SK-N-SH (cell line): ENCODE measurements at regions not wholly inside any gene's neighbourhood (a gene's known extent, or its start where the extent isn't known, plus 50 kb on each side); places are given as distances from the start of the nearest gene placed in this dataset.

Experiments
- CTCF ChIA-PET: fragments of 300-600, 350-600 bp; formaldehyde crosslinking; extraction: SDS; loops from one replicate; lab custom pipeline; 2021; lab: Yijun Ruan, JAX
- POLR2A ChIA-PET: fragments of 350-600 bp; sonication (Branson Sonifier 250); formaldehyde crosslinking; extraction: SDS; loops from one replicate; lab custom pipeline; 2020; ENCODE audit warnings: antibody characterized with exemption, inconsistent platforms; lab: Yijun Ruan, JAX
- DNase-seq: peaks from one replicate; pipeline ENCODE4 v3.0.0; 2012
- H2AFZ ChIP-seq: fragments of 200-600 bp; sonication (generic); 2 replicates; pipeline ENCODE4 v1.8.1; 2016; ENCODE audit warnings: antibody characterized with exemption, mild to moderate bottlenecking, low read depth
- H3F3A ChIP-seq: fragments of 200-600 bp; sonication (generic); replicated peaks from 2 replicates; pipeline ENCODE3; 2016; ENCODE audit warnings: antibody characterized with exemption, mild to moderate bottlenecking; ENCODE audit not compliant: insufficient read depth
- H3K27ac ChIP-seq, 2 experiments: fragments of 200-500 bp in 1 of 2; fragments of 200-600 bp in 1 of 2; sonication (Bioruptor generic) in 1 of 2; sonication (generic), shearing (Covaris generic) in 1 of 2; 2 replicates each; pipeline versions ENCODE4 v1.5.1 to v1.6.1; 2014 to 2016; ENCODE audit warnings: low read depth in 2 of 2, inconsistent platforms in 1 of 2, low read length in 1 of 2, mild to moderate bottlenecking in 1 of 2, mixed read lengths in 1 of 2
- H3K27me3 ChIP-seq: fragments of 200-600 bp; sonication (generic), shearing (Covaris generic); 2 replicates; pipeline ENCODE4 v1.6.1; 2016; ENCODE audit warnings: mixed run types; ENCODE audit not compliant: insufficient read depth
- H3K36me3 ChIP-seq, 2 experiments: fragments of 200-500 bp in 1 of 2; fragments of 200-600 bp in 1 of 2; sonication (Bioruptor generic) in 1 of 2; sonication (generic) in 1 of 2; replicated peaks in 1 of 2; 2 replicates each; pipeline versions ENCODE3 to v1.5.1; 2014 to 2016; ENCODE audit warnings: low read length in 1 of 2, mild to moderate bottlenecking in 1 of 2; ENCODE audit not compliant: insufficient read depth in 2 of 2, control insufficient read depth in 1 of 2
- H3K4me1 ChIP-seq, 2 experiments: fragments of 200-500 bp in 1 of 2; fragments of 200-600 bp in 1 of 2; sonication (Bioruptor generic) in 1 of 2; sonication (generic), shearing (Covaris generic) in 1 of 2; 2 replicates each; pipeline versions ENCODE4 v1.5.1 to v1.6.1; 2014 to 2016; ENCODE audit warnings: low read depth in 1 of 2, low read length in 1 of 2, mixed run types in 1 of 2; ENCODE audit not compliant: insufficient read depth in 2 of 2, control insufficient read depth in 1 of 2
- H3K4me2 ChIP-seq: fragments of 200-600 bp; sonication (generic), shearing (Covaris generic); 2 replicates; pipeline ENCODE4 v1.6.1; 2017; ENCODE audit warnings: mixed run types
- H3K4me3 ChIP-seq, 2 experiments: fragments of 200-500 bp in 1 of 2; fragments of 200-600 bp in 1 of 2; sonication (Bioruptor generic) in 1 of 2; sonication (generic), shearing (Covaris generic) in 1 of 2; 2 replicates each; pipeline versions ENCODE4 v1.5.1 to v1.8.1; 2014 to 2016; ENCODE audit warnings: low read depth in 2 of 2, inconsistent platforms in 1 of 2, low read length in 1 of 2, mild to moderate bottlenecking in 1 of 2, mixed read lengths in 1 of 2, moderate library complexity in 1 of 2
- H3K79me2 ChIP-seq: fragments of 200-600 bp; sonication (generic); 2 replicates; pipeline ENCODE4 v1.8.1; 2017; ENCODE audit warnings: mild to moderate bottlenecking; ENCODE audit not compliant: insufficient read depth
- H3K9ac ChIP-seq: fragments of 200-600 bp; sonication (generic); 2 replicates; pipeline ENCODE4 v1.6.1; 2017; ENCODE audit warnings: mixed run types
- H3K9me2 ChIP-seq: fragments of 200-600 bp; sonication (generic); 2 replicates; pipeline ENCODE4 v1.6.1; 2017; ENCODE audit warnings: mixed run types
- H3K9me3 ChIP-seq: fragments of 200-600 bp; sonication (generic); 2 replicates; pipeline ENCODE4 v1.6.1; 2017; ENCODE audit warnings: mixed run types, mild to moderate bottlenecking, moderate library complexity
- H4K20me1 ChIP-seq: fragments of 200-600 bp; sonication (generic); 2 replicates; pipeline ENCODE4 v1.6.1; 2017; ENCODE audit warnings: mild to moderate bottlenecking, mixed run types; ENCODE audit not compliant: insufficient read depth
- EP300 ChIP-seq, 2 experiments: IDR thresholded peaks; 2 replicates each; pipeline versions ENCODE4 v1.4.0 to v1.6.1; 2012; ENCODE audit warnings: borderline replicate concordance in 1 of 2, low read depth in 1 of 2, low read length in 1 of 2
- FOSL2 ChIP-seq: IDR thresholded peaks from 2 replicates; pipeline ENCODE4 v1.4.0; 2012; ENCODE audit warnings: low read depth, mild to moderate bottlenecking, moderate library complexity, borderline replicate concordance
- GABPA ChIP-seq: IDR thresholded peaks from 2 replicates; pipeline ENCODE4 v1.4.0; 2012; ENCODE audit warnings: low read depth, mild to moderate bottlenecking
- JUND ChIP-seq: IDR thresholded peaks from 2 replicates; pipeline ENCODE4 v1.4.0; 2012
- MAX ChIP-seq: IDR thresholded peaks from 2 replicates; pipeline ENCODE4 v1.4.0; 2012; ENCODE audit warnings: low read depth
- MEF2A ChIP-seq: IDR thresholded peaks from 2 replicates; pipeline ENCODE4 v1.4.0; 2012; ENCODE audit warnings: low read depth, borderline replicate concordance
- NRF1 ChIP-seq: IDR thresholded peaks from 2 replicates; pipeline ENCODE4 v1.6.1; 2012; ENCODE audit warnings: low read depth, mild to moderate bottlenecking, low read length
- POLR2AphosphoS5 ChIP-seq: IDR thresholded peaks from 2 replicates; pipeline ENCODE4 v1.6.1; 2012; ENCODE audit warnings: low read depth, low read length
- RCOR1 ChIP-seq: fragments of 150-350 bp; IDR thresholded peaks from 2 replicates; pipeline ENCODE4 v1.6.1; 2017; ENCODE audit warnings: antibody characterized with exemption, low read length
- REST ChIP-seq: IDR thresholded peaks from 2 replicates; pipeline ENCODE4 v1.6.1; 2012; ENCODE audit warnings: mild to moderate bottlenecking, low read depth, low read length, moderate library complexity
- SIN3A ChIP-seq: IDR thresholded peaks from 2 replicates; pipeline ENCODE4 v1.6.1; 2012; ENCODE audit warnings: low read depth, mild to moderate bottlenecking, low read length, moderate library complexity, borderline replicate concordance
- TCF12 ChIP-seq: IDR thresholded peaks from 2 replicates; pipeline ENCODE4 v1.4.0; 2012
- YY1 ChIP-seq: IDR thresholded peaks from 2 replicates; pipeline ENCODE4 v1.4.0; 2012; ENCODE audit warnings: low read depth, mild to moderate bottlenecking
- WGBS: methylation state at CpG from one replicate; pipeline ENCODE4 v1.1.6; 2017; ENCODE audit warnings: low lambda C conversion rate; 5-methylcytosine and 5-hydroxymethylcytosine counted together

- WGBS: 28% methylated on average over 5 of the region's 5 CpGs
- H3K36me3 ChIP-seq: no peaks in the 10 kb centered on the region
- peaks cover 3% of the 10 kb centered on the region for H3F3A ChIP-seq
- H3K9ac ChIP-seq: no peak overlapping the region
- ChIA-PET POLR2A (no interaction called here), CTCF (no interaction called here)
- peaks cover 15% of the 10 kb centered on the region; the same call in 1 of the 2 replicates for H3K9me3 ChIP-seq
- H4K20me1 ChIP-seq: no peaks in the 10 kb centered on the region
- no peak overlapping the region for H3K4me3 ChIP-seq
- no peak overlapping the region for H3K4me2 ChIP-seq
- TF ChIP-seq POLR2AphosphoS5: no peak
- no peak for TF ChIP-seq MAX
- TF ChIP-seq MEF2A: no peak
- no peak for TF ChIP-seq EP300 (IDR thresholded peaks at IDR 0.05; ENCODE audit: borderline replicate concordance in 1 of 2, low read depth in 1 of 2, low read length in 1 of 2)
- TF ChIP-seq RCOR1: no peak
- TF ChIP-seq REST: no peak
- no peak for TF ChIP-seq SIN3A
- TF ChIP-seq NRF1: no peak
- TF ChIP-seq GABPA: no peak
- TF ChIP-seq YY1: no peak
- no peak overlapping the region for H2AFZ ChIP-seq
- no peaks in the 10 kb centered on the region for H3K9me2 ChIP-seq
- no peaks in the 10 kb centered on the region; a peak in 1 of 4 replicates for H3K4me1 ChIP-seq
- DNase-seq: no peak
- no peaks in the 10 kb centered on the region for H3K27me3 ChIP-seq
- no peaks in the 10 kb centered on the region for H3K79me2 ChIP-seq
- no peak overlapping the region for H3K27ac ChIP-seq
These were observed 706.2 kb upstream of the GJE1 start for GRCh38 chr6:141426400-141426980.

GRCh38 chr6:141421378-141421777 is 711.3 kb upstream of the GJE1 start:
- Histone ChIP-seq H3K9me3 (peaks cover 15% of the 10 kb centered on the region; the same call in 1 of the 2 replicates), H3K9ac (no peak overlapping the region), H3K79me2 (no peaks in the 10 kb centered on the region), H3K27ac (peak overlapping the region in 1 of 2 experiments; percentile 28; a peak in 1 of 4 replicates), H3F3A (peaks cover 3% of the 10 kb centered on the region), H3K4me1 (no peaks in the 10 kb centered on the region; a peak in 1 of 4 replicates), H3K27me3 (no peaks in the 10 kb centered on the region), H3K4me2 (no peak overlapping the region), H3K9me2 (no peaks in the 10 kb centered on the region), H4K20me1 (no peaks in the 10 kb centered on the region), H3K36me3 (no peaks in the 10 kb centered on the region), H3K4me3 (no peak overlapping the region), H2AFZ (no peak overlapping the region)
- ChIA-PET CTCF (no interaction called here), POLR2A (no interaction called here)
- DNase-seq: no peak
- 23% methylated on average over 4 of the region's 4 CpGs for WGBS
- no peak for TF ChIP-seq MAX
- 0 out of 2 replicates have a peak, but pooled peaks have one; percentile 18 for TF ChIP-seq TCF12
- peak; percentile 23; the same call in 1 of the 2 replicates for TF ChIP-seq JUND
- peak; percentile 71; the same call in 1 of the 2 replicates for TF ChIP-seq FOSL2
